Bronchial epithelial cell (primary cell): ENCODE measurements at regions not wholly inside any gene's neighbourhood (a gene's known extent, or its start where the extent isn't known, plus 50 kb on each side); places are given as distances from the start of the nearest gene placed in this dataset.
A peak's percentile ranks its signal among the peaks of the same experiment; 100 is the strongest.

Experiments used
- DNase-seq: peaks from one replicate; pipeline ENCODE4 v3.0.0-alpha.2; 2010; ENCODE audit warnings: low read depth
- FAIRE-seq: peaks from 2 replicates; lab custom pipeline; 2011; peaks lifted over from hg19 to GRCh38; lab: Jason Lieb, UNC
- H3K27me3 ChIP-seq: 2 replicates; pipeline ENCODE4 v1.5.1; 2011; ENCODE audit warnings: low read length; ENCODE audit not compliant: control insufficient read depth, insufficient read depth
- H3K36me3 ChIP-seq: 2 replicates; pipeline ENCODE4 v1.5.1; 2011; ENCODE audit warnings: low read length; ENCODE audit not compliant: control insufficient read depth, insufficient read depth
- H3K4me3 ChIP-seq: 2 replicates; pipeline ENCODE4 v1.5.1; 2011; ENCODE audit warnings: mild to moderate bottlenecking, low read depth, low read length, control low read depth
- CTCF ChIP-seq: IDR thresholded peaks from 2 replicates; pipeline ENCODE4 v1.5.1; 2011; ENCODE audit warnings: mild to moderate bottlenecking, moderate library complexity, low read length, control low read depth, inconsistent platforms; ENCODE audit not compliant: insufficient read depth, severe bottlenecking

GRCh38 chr7:89772276-89772675 lies 382.0 kb upstream of the STEAP1 start:
- DNase-seq = peak; percentile 2
- Histone ChIP-seq H3K27me3 (no peaks in the 10 kb centered on the region), H3K4me3 (no peak overlapping the region), H3K36me3 (no peaks in the 10 kb centered on the region)
- no peak for FAIRE-seq
- no peak for TF ChIP-seq CTCF

GRCh38 chr7:89773611-89774010 lies 380.7 kb upstream of the STEAP1 start:
- FAIRE-seq (no peak), DNase-seq (no peak)
- Histone ChIP-seq H3K36me3 (no peaks in the 10 kb centered on the region), H3K27me3 (no peaks in the 10 kb centered on the region), H3K4me3 (no peak overlapping the region)
- TF ChIP-seq CTCF = no peak

GRCh38 chr7:89775459-89775858 lies 378.8 kb upstream of the STEAP1 start:
- no peak for TF ChIP-seq CTCF
- Histone ChIP-seq H3K4me3 (no peak overlapping the region), H3K36me3 (no peaks in the 10 kb centered on the region), H3K27me3 (no peaks in the 10 kb centered on the region)
- no peak for DNase-seq
- FAIRE-seq = no peak

GRCh38 chr7:89776980-89777379 lies 377.3 kb upstream of the STEAP1 start:
- DNase-seq = no peak
- Histone ChIP-seq H3K27me3 (no peaks in the 10 kb centered on the region), H3K4me3 (no peak overlapping the region), H3K36me3 (no peaks in the 10 kb centered on the region)
- no peak for FAIRE-seq
- no peak for TF ChIP-seq CTCF

- TF ChIP-seq CTCF = no peak
- no peak for DNase-seq
- H3K27me3 ChIP-seq = no peaks in the 10 kb centered on the region
- FAIRE-seq = no peak
- no peak overlapping the region for H3K4me3 ChIP-seq
- H3K36me3 ChIP-seq = no peaks in the 10 kb centered on the region
Observed at GRCh38 chr7:89777499-89777898, 376.8 kb upstream of the STEAP1 start.

- Histone ChIP-seq H3K36me3 (no peaks in the 10 kb centered on the region), H3K27me3 (no peaks in the 10 kb centered on the region), H3K4me3 (no peak overlapping the region)
- TF ChIP-seq CTCF = no peak
- FAIRE-seq = peak; percentile 68
- DNase-seq = no peak
Observed at GRCh38 chr7:89780291-89780690, 374.0 kb upstream of the STEAP1 start.
